NT2/D1 (cell line): ENCODE measurements at regions not wholly inside any gene's neighbourhood (a gene's known extent, or its start where the extent isn't known, plus 50 kb on each side); places are given as distances from the start of the nearest gene placed in this dataset.

Source experiments
- YY1 ChIP-seq: IDR thresholded peaks from 2 replicates; pipeline ENCODE4 v1.6.1; 2011; ENCODE audit not compliant: insufficient read length, insufficient read depth
- ZNF274 ChIP-seq: IDR thresholded peaks from 2 replicates; pipeline ENCODE4 v1.6.1; 2011; ENCODE audit warnings: mild to moderate bottlenecking, low read depth, low read length

GRCh38 chr5:30607301-30607894 lies 586.1 kb upstream of the CDH6 start:
- TF ChIP-seq ZNF274 (no peak), YY1 (no peak)
